Neural cell (in vitro differentiated cells): ENCODE measurements at regions not wholly inside any gene's neighbourhood (a gene's known extent, or its start where the extent isn't known, plus 50 kb on each side); places are given as distances from the start of the nearest gene placed in this dataset.

ENCODE experiments used
- EP300 ChIP-seq: fragments of 450-650 bp; conservative IDR thresholded peaks from 2 replicates; pipeline ENCODE4 v1.6.1; 2014; ENCODE audit warnings: antibody characterized with exemption, mild to moderate bottlenecking, moderate library complexity; ENCODE audit not compliant: poor library complexity, severe bottlenecking
- EZH2 ChIP-seq: fragments of 200-600, 300-800 bp; shearing (Covaris generic), sonication (generic); IDR thresholded peaks from 2 replicates; pipeline ENCODE4 v1.6.1; 2014; ENCODE audit warnings: antibody characterized with exemption, low read length, borderline replicate concordance, mild to moderate bottlenecking; ENCODE audit not compliant: insufficient read depth, poor library complexity, severe bottlenecking
- POLR2AphosphoS5 ChIP-seq: IDR thresholded peaks from 2 replicates; pipeline ENCODE4 v1.6.1; 2012
- RAD21 ChIP-seq: fragments of 450-650 bp; conservative IDR thresholded peaks from 2 replicates; pipeline ENCODE4 v1.6.1; 2014; ENCODE audit warnings: antibody characterized with exemption, mild to moderate bottlenecking, moderate library complexity
- REST ChIP-seq: IDR thresholded peaks from 2 replicates; pipeline ENCODE4 v1.6.1; 2012; ENCODE audit warnings: borderline replicate concordance
- SMC3 ChIP-seq: fragments of 450-650 bp; conservative IDR thresholded peaks from 2 replicates; pipeline ENCODE4 v1.6.1; 2014; ENCODE audit warnings: antibody characterized with exemption, mild to moderate bottlenecking, moderate library complexity; ENCODE audit not compliant: poor library complexity
- TAF1 ChIP-seq: IDR thresholded peaks from 2 replicates; pipeline ENCODE4 v1.6.1; 2012; ENCODE audit warnings: low read depth
- TF ChIP-seq, protein P1 (sequence below): fragments of 450-650 bp; IDR thresholded peaks from 2 replicates; pipeline ENCODE4 v1.5.1; 2014; ENCODE audit warnings: antibody characterized with exemption, mild to moderate bottlenecking, moderate library complexity; ENCODE audit not compliant: poor library complexity, severe bottlenecking

- TF ChIP-seq, protein P1, sequence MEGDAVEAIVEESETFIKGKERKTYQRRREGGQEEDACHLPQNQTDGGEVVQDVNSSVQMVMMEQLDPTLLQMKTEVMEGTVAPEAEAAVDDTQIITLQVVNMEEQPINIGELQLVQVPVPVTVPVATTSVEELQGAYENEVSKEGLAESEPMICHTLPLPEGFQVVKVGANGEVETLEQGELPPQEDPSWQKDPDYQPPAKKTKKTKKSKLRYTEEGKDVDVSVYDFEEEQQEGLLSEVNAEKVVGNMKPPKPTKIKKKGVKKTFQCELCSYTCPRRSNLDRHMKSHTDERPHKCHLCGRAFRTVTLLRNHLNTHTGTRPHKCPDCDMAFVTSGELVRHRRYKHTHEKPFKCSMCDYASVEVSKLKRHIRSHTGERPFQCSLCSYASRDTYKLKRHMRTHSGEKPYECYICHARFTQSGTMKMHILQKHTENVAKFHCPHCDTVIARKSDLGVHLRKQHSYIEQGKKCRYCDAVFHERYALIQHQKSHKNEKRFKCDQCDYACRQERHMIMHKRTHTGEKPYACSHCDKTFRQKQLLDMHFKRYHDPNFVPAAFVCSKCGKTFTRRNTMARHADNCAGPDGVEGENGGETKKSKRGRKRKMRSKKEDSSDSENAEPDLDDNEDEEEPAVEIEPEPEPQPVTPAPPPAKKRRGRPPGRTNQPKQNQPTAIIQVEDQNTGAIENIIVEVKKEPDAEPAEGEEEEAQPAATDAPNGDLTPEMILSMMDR: no peak
- TF ChIP-seq REST: no peak
- TF ChIP-seq TAF1: no peak
- TF ChIP-seq POLR2AphosphoS5: no peak
- no peak for TF ChIP-seq SMC3
- no peak for TF ChIP-seq EZH2
- no peak for TF ChIP-seq EP300
- no peak for TF ChIP-seq RAD21
Measured at GRCh38 chr5:2877522-2877921, 126.0 kb upstream of the IRX2 start.
